ENCODE measurements at regions not wholly inside any gene's neighbourhood (a gene's known extent, or its start where the extent isn't known, plus 50 kb on each side); places are given as distances from the start of the nearest gene placed in this dataset.

DNA sequence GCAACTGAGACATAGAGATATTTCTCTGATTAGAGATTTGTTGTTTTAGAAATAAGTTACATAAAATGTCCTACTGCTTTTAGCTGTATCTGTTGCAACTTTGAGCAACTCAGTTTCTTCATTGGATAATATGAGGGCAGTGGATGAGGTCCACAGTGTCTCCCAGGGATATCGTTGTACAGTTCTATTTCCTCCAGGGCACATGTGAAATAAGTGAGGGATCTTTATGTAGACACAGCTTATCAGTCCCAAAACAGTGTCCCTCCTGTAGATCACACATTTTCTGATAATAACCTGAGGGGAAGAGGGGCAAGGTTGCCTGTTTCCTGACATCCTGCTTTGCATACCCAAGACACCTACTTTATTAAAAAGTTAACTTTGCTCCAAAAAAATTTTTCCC is 1231.2 kb upstream of the ZEB2 start:
- TF ChIP-seq, protein P1, sequence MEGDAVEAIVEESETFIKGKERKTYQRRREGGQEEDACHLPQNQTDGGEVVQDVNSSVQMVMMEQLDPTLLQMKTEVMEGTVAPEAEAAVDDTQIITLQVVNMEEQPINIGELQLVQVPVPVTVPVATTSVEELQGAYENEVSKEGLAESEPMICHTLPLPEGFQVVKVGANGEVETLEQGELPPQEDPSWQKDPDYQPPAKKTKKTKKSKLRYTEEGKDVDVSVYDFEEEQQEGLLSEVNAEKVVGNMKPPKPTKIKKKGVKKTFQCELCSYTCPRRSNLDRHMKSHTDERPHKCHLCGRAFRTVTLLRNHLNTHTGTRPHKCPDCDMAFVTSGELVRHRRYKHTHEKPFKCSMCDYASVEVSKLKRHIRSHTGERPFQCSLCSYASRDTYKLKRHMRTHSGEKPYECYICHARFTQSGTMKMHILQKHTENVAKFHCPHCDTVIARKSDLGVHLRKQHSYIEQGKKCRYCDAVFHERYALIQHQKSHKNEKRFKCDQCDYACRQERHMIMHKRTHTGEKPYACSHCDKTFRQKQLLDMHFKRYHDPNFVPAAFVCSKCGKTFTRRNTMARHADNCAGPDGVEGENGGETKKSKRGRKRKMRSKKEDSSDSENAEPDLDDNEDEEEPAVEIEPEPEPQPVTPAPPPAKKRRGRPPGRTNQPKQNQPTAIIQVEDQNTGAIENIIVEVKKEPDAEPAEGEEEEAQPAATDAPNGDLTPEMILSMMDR (conservative IDR thresholded peaks at IDR 0.05 in 1 of 2, IDR thresholded peaks at IDR 0.05 in 1 of 2; ENCODE audit: low read depth in 1 of 2, low read length in 2 of 2) = no peak
- TF ChIP-seq EZH2 (IDR thresholded peaks at IDR 0.05; ENCODE audit: low read length, missing control alignments) = no peak

Measured in fibroblast of lung (primary cell).